A549 (cell line): ENCODE measurements at regions not wholly inside any gene's neighbourhood (a gene's known extent, or its start where the extent isn't known, plus 50 kb on each side); places are given as distances from the start of the nearest gene placed in this dataset.
A peak's percentile ranks its signal among the peaks of the same experiment; 100 is the strongest.

ENCODE experiments used
- ATAC-seq, 2 experiments: fragments of 200-7000 bp in 1 of 2; fragments of >200 bp in 1 of 2; cut with Nextera tagmentation in 1 of 2; cut with Tn5 transposase in 1 of 2; 3 replicates each; pipeline versions ENCODE4 v1.8.0 to v1.9.1; 2018 to 2020; ENCODE audit warnings: mild to moderate bottlenecking in 1 of 2, moderate library complexity in 1 of 2
- CTCF ChIA-PET: fragments of 300-600 bp; sonication (Branson Sonifier 250); formaldehyde crosslinking; extraction: SDS; loops from one replicate; lab custom pipeline; 2021; ENCODE audit warnings: antibody characterized with exemption, inconsistent platforms; lab: Yijun Ruan, JAX
- POLR2A ChIA-PET: fragments of 350-600 bp; formaldehyde crosslinking; extraction: SDS; loops from one replicate; lab custom pipeline; 2021; ENCODE audit warnings: antibody characterized with exemption, inconsistent platforms; lab: Yijun Ruan, JAX
- DNase-seq, 2 experiments: peaks; one replicate each; pipeline versions ENCODE4 v3.0.0 to v3.0.0-alpha.2; 2011 to 2016; ENCODE audit warnings: low read depth in 1 of 2, low spot score in 1 of 2
- FAIRE-seq: peaks from 2 replicates; lab custom pipeline; 2011; peaks lifted over from hg19 to GRCh38; lab: Jason Lieb, UNC
- H3K27ac ChIP-seq, 2 experiments: fragments of >200 bp; sonication (Bioruptor Twin); formaldehyde crosslinking; 3 replicates each; pipeline ENCODE4 v1.5.1; 2016 to 2017
- H3K4me1 ChIP-seq: fragments of >200 bp; sonication (Bioruptor Twin); formaldehyde crosslinking; 3 replicates; pipeline ENCODE4 v1.6.1; 2016
- H3K4me2 ChIP-seq: fragments of >200 bp; sonication (Bioruptor Twin); formaldehyde crosslinking; 3 replicates; pipeline ENCODE4 v1.6.1; 2016
- H3K4me3 ChIP-seq: fragments of >200 bp; sonication (Bioruptor Twin); formaldehyde crosslinking; 3 replicates; pipeline ENCODE4 v1.5.1; 2016
- H3K9me3 ChIP-seq: fragments of >200 bp; sonication (Bioruptor Twin); formaldehyde crosslinking; 3 replicates; pipeline ENCODE4 v1.6.1; 2016
- BCL3 ChIP-seq: fragments of >200 bp; sonication (Bioruptor Twin); formaldehyde crosslinking; IDR thresholded peaks from 3 replicates; pipeline ENCODE4 v1.6.1; 2016
- CBX2 ChIP-seq: fragments of 200-600 bp; sonication (generic); IDR thresholded peaks from 2 replicates; pipeline ENCODE4 v1.6.1; 2016; ENCODE audit warnings: low read depth, mild to moderate bottlenecking, borderline replicate concordance
- CHD2 ChIP-seq: fragments of 150-350 bp; IDR thresholded peaks from 2 replicates; pipeline ENCODE4 v1.6.1; 2014; ENCODE audit warnings: low read length; ENCODE audit not compliant: partially characterized antibody
- E2F6 ChIP-seq: IDR thresholded peaks from 2 replicates; pipeline ENCODE4 v1.6.1; 2012; ENCODE audit warnings: low read depth, borderline replicate concordance
- FOSB ChIP-seq: fragments of 250-450 bp; sonication (Bioruptor Pico); IDR thresholded peaks from 2 replicates; pipeline ENCODE4 v1.5.0; 2020; ENCODE audit warnings: mild to moderate bottlenecking, moderate library complexity
- FOXS1 ChIP-seq: fragments of 250-450 bp; sonication (Bioruptor Pico); IDR thresholded peaks from 2 replicates; pipeline ENCODE4 v1.5.0; 2020; ENCODE audit warnings: mild to moderate bottlenecking, moderate library complexity
- GATA3 ChIP-seq: IDR thresholded peaks from 2 replicates; pipeline ENCODE4 v1.6.1; 2012; ENCODE audit warnings: borderline replicate concordance
- JUN ChIP-seq, 2 experiments: fragments of >200 bp; sonication (Bioruptor Twin); formaldehyde crosslinking; IDR thresholded peaks; 2 replicates in 1 of 2; 3 replicates in 1 of 2; pipeline ENCODE4 v1.6.1; 2016 to 2017
- JUNB ChIP-seq: fragments of >200 bp; sonication (Bioruptor Twin); formaldehyde crosslinking; IDR thresholded peaks from 2 replicates; pipeline ENCODE4 v1.6.1; 2016
- KDM1A ChIP-seq: fragments of 200-600 bp; sonication (generic); IDR thresholded peaks from 2 replicates; pipeline ENCODE4 v1.6.1; 2016; ENCODE audit warnings: low read depth, mild to moderate bottlenecking
- MAFK ChIP-seq: fragments of 450-650 bp; IDR thresholded peaks from 2 replicates; pipeline ENCODE4 v1.6.1; 2014; ENCODE audit not compliant: partially characterized antibody
- NPAS2 ChIP-seq: fragments of 250-450 bp; sonication (Bioruptor Pico); IDR thresholded peaks from 2 replicates; pipeline ENCODE4 v1.8.0; 2022; ENCODE audit warnings: mild to moderate bottlenecking, moderate library complexity, borderline replicate concordance
- PHF8 ChIP-seq: fragments of 200-600 bp; sonication (generic); IDR thresholded peaks from 2 replicates; pipeline ENCODE4 v1.6.1; 2016; ENCODE audit warnings: low read depth, mild to moderate bottlenecking, antibody characterized with exemption, moderate library complexity, borderline replicate concordance
- POLR2A ChIP-seq: IDR thresholded peaks from 2 replicates; pipeline ENCODE4 v1.6.1; 2012; ENCODE audit warnings: mild to moderate bottlenecking, low read length
- RAD21 ChIP-seq, 2 experiments: fragments of >200 bp in 1 of 2; sonication (Bioruptor Twin) in 1 of 2; formaldehyde crosslinking in 1 of 2; IDR thresholded peaks in 1 of 2; conservative IDR thresholded peaks in 1 of 2; 2 replicates in 1 of 2; 3 replicates in 1 of 2; pipeline ENCODE4 v1.6.1; 2012 to 2018; ENCODE audit warnings: inconsistent platforms in 1 of 2
- RARB ChIP-seq: fragments of 250-450 bp; sonication (Bioruptor Pico); IDR thresholded peaks from 2 replicates; pipeline ENCODE4 v1.8.0; 2021; ENCODE audit warnings: mild to moderate bottlenecking, moderate library complexity
- RCOR1 ChIP-seq: fragments of 150-350 bp; IDR thresholded peaks from 2 replicates; pipeline ENCODE4 v1.6.1; 2014; ENCODE audit warnings: antibody characterized with exemption, low read length, low read depth
- RNF2 ChIP-seq: fragments of 200-600 bp; sonication (generic); IDR thresholded peaks from 2 replicates; pipeline ENCODE4 v1.6.1; 2016; ENCODE audit warnings: low read depth, mild to moderate bottlenecking, antibody characterized with exemption, moderate library complexity, borderline replicate concordance
- USF2 ChIP-seq: fragments of 450-650 bp; IDR thresholded peaks from 2 replicates; pipeline ENCODE4 v1.6.1; 2014; ENCODE audit warnings: antibody characterized with exemption
- ZC3H11A ChIP-seq: fragments of 450-650 bp; IDR thresholded peaks from 2 replicates; pipeline ENCODE4 v1.6.1; 2014; ENCODE audit warnings: antibody characterized with exemption, mild to moderate bottlenecking
- WGBS: methylation state at CpG from one replicate; pipeline ENCODE4 v1.1.6; 2017; ENCODE audit errors: missing lambda C conversion rate; 5-methylcytosine and 5-hydroxymethylcytosine counted together
- TF ChIP-seq, protein P1 (sequence below): fragments of 250-450 bp; sonication (Bioruptor Pico); IDR thresholded peaks from 2 replicates; pipeline ENCODE4 v1.5.0; 2021; ENCODE audit warnings: mild to moderate bottlenecking, moderate library complexity, borderline replicate concordance
- TF ChIP-seq, protein P2 (sequence below): IDR thresholded peaks from 2 replicates; pipeline ENCODE4 v1.6.1; 2012
- TF ChIP-seq, protein P3 (sequence below): fragments of 150-350 bp; IDR thresholded peaks from 2 replicates; pipeline ENCODE4 v1.6.1; 2014; ENCODE audit warnings: low read depth, mild to moderate bottlenecking, low read length

- ChIA-PET CTCF (no interaction called here), POLR2A (no interaction called here)
- TF ChIP-seq RNF2 = no peak
- TF ChIP-seq NPAS2 (CRISPR knock-in tag) = no peak
- TF ChIP-seq, protein P1, sequence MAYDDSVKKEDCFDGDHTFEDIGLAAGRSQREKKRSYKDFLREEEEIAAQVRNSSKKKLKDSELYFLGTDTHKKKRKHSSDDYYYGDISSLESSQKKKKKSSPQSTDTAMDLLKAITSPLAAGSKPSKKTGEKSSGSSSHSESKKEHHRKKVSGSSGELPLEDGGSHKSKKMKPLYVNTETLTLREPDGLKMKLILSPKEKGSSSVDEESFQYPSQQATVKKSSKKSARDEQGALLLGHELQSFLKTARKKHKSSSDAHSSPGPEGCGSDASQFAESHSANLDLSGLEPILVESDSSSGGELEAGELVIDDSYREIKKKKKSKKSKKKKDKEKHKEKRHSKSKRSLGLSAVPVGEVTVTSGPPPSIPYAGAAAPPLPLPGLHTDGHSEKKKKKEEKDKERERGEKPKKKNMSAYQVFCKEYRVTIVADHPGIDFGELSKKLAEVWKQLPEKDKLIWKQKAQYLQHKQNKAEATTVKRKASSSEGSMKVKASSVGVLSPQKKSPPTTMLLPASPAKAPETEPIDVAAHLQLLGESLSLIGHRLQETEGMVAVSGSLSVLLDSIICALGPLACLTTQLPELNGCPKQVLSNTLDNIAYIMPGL (CRISPR knock-in tag) = no peak
- TF ChIP-seq PHF8 = no peak
- TF ChIP-seq E2F6 = no peak
- TF ChIP-seq JUNB = no peak
- no peak overlapping the region for H3K27ac ChIP-seq
- DNase-seq (no peak), ATAC-seq (no peak), FAIRE-seq (no peak)
- no peak overlapping the region for H3K4me2 ChIP-seq
- peaks cover 8% of the 10 kb centered on the region; the same call in 1 of the 3 replicates for H3K9me3 ChIP-seq
- H3K4me3 ChIP-seq = no peak overlapping the region
- WGBS = 0% methylated on average over 1 of the region's 1 CpG
- no peaks in the 10 kb centered on the region for H3K4me1 ChIP-seq
Measured at GRCh38 chr2:14867853-14868252, 235.3 kb downstream of the LRATD1 start.

GRCh38 chr2:14872779-14873325 is 240.3 kb downstream of the LRATD1 start:
- FAIRE-seq (no peak), ATAC-seq (no peak; a peak in 1 of 6 replicates), DNase-seq (no peak)
- ChIA-PET CTCF (no interaction called here), POLR2A (no interaction called here)
- Histone ChIP-seq H3K4me2 (no peak overlapping the region), H3K4me1 (no peaks in the 10 kb centered on the region), H3K4me3 (no peak overlapping the region), H3K9me3 (peaks cover 8% of the 10 kb centered on the region; the same call in 1 of the 3 replicates), H3K27ac (no peak overlapping the region)
- 46% methylated on average over 12 of the region's 17 CpGs for WGBS
- TF ChIP-seq FOXS1 (no peak), BCL3 (no peak), GATA3 (no peak), MAFK (peak; percentile 50), RARB (CRISPR knock-in tag) (no peak), JUNB (no peak)
- TF ChIP-seq, protein P2, sequence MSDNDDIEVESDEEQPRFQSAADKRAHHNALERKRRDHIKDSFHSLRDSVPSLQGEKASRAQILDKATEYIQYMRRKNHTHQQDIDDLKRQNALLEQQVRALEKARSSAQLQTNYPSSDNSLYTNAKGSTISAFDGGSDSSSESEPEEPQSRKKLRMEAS = no peak

DNA sequence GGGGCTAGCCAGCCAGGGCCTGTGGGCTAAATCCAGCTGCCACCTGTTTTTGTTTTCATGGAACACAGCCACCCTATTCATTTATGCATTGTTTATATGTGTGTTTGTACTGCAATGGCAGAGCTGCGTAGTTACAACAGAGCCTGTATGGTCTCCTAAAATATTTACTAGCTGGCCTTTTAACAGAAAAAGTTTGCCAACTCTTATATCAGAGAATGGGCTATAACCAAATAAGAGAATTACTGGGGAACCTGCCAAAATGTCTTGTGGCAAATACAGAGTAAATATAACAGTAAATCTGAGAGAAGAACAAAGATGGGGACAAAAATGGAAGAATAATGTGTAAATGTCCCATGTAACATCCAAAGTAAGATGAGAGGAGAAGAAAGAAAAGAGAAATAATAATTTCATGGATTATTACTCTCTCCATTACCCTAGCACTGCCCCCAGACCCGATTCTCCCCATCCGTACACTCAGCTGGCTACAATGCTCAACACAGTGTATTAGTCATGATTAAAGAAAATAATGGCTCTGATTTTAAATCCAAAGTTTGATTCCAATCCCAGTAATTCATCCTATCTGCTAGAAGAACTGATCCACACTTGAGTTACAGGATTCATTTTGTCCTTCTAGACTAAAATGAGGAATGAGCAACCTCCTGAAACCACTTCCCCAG is 249.3 kb downstream of the LRATD1 start:
- WGBS = 2% methylated on average over 3 of the region's 3 CpGs
- ATAC-seq (no peak), FAIRE-seq (no peak), DNase-seq (no peak)
- H3K4me1 ChIP-seq = no peaks in the 10 kb centered on the region
- ChIA-PET CTCF (no interaction called here), POLR2A (no interaction called here)
- H3K27ac ChIP-seq = no peak overlapping the region
- H3K4me2 ChIP-seq = no peak overlapping the region
- TF ChIP-seq, protein P3, sequence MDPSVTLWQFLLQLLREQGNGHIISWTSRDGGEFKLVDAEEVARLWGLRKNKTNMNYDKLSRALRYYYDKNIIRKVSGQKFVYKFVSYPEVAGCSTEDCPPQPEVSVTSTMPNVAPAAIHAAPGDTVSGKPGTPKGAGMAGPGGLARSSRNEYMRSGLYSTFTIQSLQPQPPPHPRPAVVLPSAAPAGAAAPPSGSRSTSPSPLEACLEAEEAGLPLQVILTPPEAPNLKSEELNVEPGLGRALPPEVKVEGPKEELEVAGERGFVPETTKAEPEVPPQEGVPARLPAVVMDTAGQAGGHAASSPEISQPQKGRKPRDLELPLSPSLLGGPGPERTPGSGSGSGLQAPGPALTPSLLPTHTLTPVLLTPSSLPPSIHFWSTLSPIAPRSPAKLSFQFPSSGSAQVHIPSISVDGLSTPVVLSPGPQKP = no peak
- H3K4me3 ChIP-seq = no peak overlapping the region
- H3K9me3 ChIP-seq = no peaks in the 10 kb centered on the region

- DNase-seq = no peak
- Histone ChIP-seq H3K4me1 (no peaks in the 10 kb centered on the region), H3K27ac (no peak overlapping the region), H3K9me3 (no peaks in the 10 kb centered on the region), H3K4me2 (no peak overlapping the region), H3K4me3 (no peak overlapping the region)
- FAIRE-seq = no peak
- ATAC-seq = no peak
- CTCF ChIA-PET = no interaction called here
- 1% methylated on average over 2 of the region's 2 CpGs for WGBS
- POLR2A ChIA-PET = no interaction called here
- TF ChIP-seq CBX2 (no peak), JUN (IDR thresholded peaks at IDR 0.05) (no peak), MAFK (no peak), CHD2 (no peak), RAD21 (conservative IDR thresholded peaks at IDR 0.05 in 1 of 2, IDR thresholded peaks at IDR 0.05 in 1 of 2) (no peak), KDM1A (no peak), FOXS1 (no peak), ZC3H11A (no peak), RCOR1 (no peak), FOSB (no peak), USF2 (no peak), POLR2A (no peak)
- TF ChIP-seq, protein P2 = no peak
Measured at GRCh38 chr2:14884651-14885050, 252.1 kb downstream of the LRATD1 start.
